ENCODE measurements at regions not wholly inside any gene's neighbourhood (a gene's known extent, or its start where the extent isn't known, plus 50 kb on each side); places are given as distances from the start of the nearest gene placed in this dataset.

DNA sequence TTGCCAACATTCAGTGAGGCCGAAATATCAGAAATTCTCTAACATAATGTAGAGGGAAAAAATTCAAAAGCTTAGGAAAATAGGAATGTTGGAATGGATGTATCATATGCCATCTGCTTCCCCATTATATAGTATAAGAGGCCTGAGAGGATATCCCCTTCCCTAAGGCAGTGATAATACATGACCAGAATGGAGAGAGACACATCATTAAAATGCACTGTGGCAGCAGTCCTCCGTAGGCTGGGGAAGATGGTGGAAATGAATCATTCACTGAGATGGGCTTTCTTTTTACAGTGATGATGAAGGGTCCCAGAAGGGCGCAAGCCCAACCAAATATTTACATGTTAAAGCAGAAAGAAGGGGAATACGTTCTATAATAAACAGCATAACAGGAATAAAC is 799.1 kb upstream of the SPRY2 start:
- H3K4me3 ChIP-seq = no peak overlapping the region
- TF ChIP-seq POLR2A (IDR thresholded peaks at IDR 0.05) = no peak
- no peak for TF ChIP-seq EP300 (IDR thresholded peaks at IDR 0.05)
- TF ChIP-seq POLR2AphosphoS5 (IDR thresholded peaks at IDR 0.05) = no peak
- no peak for TF ChIP-seq CTCF (IDR thresholded peaks at IDR 0.05)
- no peak overlapping the region for H3K27ac ChIP-seq
- H3K36me3 ChIP-seq = no peaks in the 10 kb centered on the region
- no peaks in the 10 kb centered on the region for H3K4me1 ChIP-seq
- WGBS, 2 donors (ENCODE audit: low coverage in 1 of 2) = 47 to 53% methylated on average over 4 of the region's 4 CpGs
- no peak for ATAC-seq
- no peaks in the 10 kb centered on the region for H3K9me3 ChIP-seq
- no peaks in the 10 kb centered on the region for H3K27me3 ChIP-seq

DNA sequence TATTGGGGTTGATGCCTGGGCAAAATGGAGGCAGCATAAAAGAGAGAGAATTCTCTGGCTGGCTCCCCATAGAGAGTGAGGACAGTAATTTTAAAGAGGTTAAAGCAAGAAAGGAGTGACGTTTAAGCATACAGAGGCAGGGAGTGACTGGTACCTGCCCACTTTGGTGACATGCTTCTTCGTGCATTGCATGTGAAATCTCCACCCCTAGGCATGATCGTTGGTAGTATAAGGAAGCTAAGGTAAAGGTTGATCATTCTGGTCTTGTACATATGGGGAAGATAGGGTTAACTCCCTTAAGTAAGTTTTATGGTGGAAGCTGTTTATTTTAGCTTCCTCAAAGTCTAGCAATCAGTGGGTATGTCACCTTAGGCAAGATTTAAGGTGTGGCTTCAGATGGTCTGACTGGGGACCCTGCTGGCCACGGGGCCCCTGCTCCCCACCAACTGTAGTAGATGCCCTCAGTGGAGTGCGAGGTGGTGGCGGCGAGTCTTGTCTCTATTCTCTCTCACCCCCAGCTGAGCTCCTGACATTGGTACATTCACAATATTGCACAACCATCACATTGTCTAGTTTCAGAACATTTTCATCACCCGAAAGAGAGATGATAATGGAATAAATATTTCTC is 797.5 kb upstream of the SPRY2 start:
- H3K36me3 ChIP-seq = no peaks in the 10 kb centered on the region
- TF ChIP-seq EP300 (IDR thresholded peaks at IDR 0.05) = no peak
- TF ChIP-seq POLR2A (IDR thresholded peaks at IDR 0.05) = no peak
- TF ChIP-seq CTCF (IDR thresholded peaks at IDR 0.05) = no peak
- no peak for TF ChIP-seq POLR2AphosphoS5 (IDR thresholded peaks at IDR 0.05)
- no peak for ATAC-seq
- no peaks in the 10 kb centered on the region for H3K27me3 ChIP-seq
- 77 to 88% methylated on average over 3 to 5 of the region's 8 CpGs for WGBS, 2 donors (ENCODE audit: low coverage in 1 of 2)
- H3K4me3 ChIP-seq = no peak overlapping the region
- H3K4me1 ChIP-seq = no peaks in the 10 kb centered on the region
- no peak overlapping the region for H3K27ac ChIP-seq
- no peaks in the 10 kb centered on the region for H3K9me3 ChIP-seq

DNA sequence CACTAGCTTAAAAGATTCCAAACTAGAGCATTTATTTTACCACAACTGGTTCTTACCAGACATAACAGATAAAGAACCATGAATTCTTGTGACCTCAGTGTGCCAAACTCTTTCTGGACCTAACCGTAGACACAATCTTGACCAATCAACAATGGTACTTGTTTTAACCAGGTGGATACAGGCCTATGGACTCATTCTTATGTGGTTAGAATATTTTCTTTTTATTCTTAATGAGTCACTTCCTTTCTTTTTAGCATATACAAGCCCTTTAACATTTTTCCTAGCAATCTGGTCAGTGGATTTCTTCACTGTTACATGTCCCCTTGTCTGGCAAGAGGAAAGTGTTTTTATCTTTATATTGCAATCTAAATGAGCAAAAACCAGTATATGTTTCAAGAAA is 792.1 kb upstream of the SPRY2 start:
- no peak for ATAC-seq
- WGBS, 2 donors (ENCODE audit: low coverage in 1 of 2) = 79 to 82% methylated on average over 1 of the region's 1 CpG
- H3K4me1 ChIP-seq = no peaks in the 10 kb centered on the region
- H3K4me3 ChIP-seq = no peak overlapping the region
- no peaks in the 10 kb centered on the region for H3K27me3 ChIP-seq
- no peaks in the 10 kb centered on the region for H3K9me3 ChIP-seq
- TF ChIP-seq EP300 (IDR thresholded peaks at IDR 0.05) (no peak), CTCF (IDR thresholded peaks at IDR 0.05) (no peak), POLR2AphosphoS5 (IDR thresholded peaks at IDR 0.05) (no peak), POLR2A (IDR thresholded peaks at IDR 0.05) (no peak)
- no peaks in the 10 kb centered on the region for H3K36me3 ChIP-seq
- H3K27ac ChIP-seq = no peak overlapping the region

GRCh38 chr13:81117416-81117815 is 776.5 kb upstream of the SPRY2 start:
- Histone ChIP-seq H3K9me3 (no peaks in the 10 kb centered on the region), H3K36me3 (no peaks in the 10 kb centered on the region), H3K4me1 (no peaks in the 10 kb centered on the region), H3K27me3 (no peaks in the 10 kb centered on the region), H3K4me3 (no peak overlapping the region), H3K27ac (no peak overlapping the region)
- ATAC-seq = no peak
- TF ChIP-seq POLR2AphosphoS5 (IDR thresholded peaks at IDR 0.05) (no peak), POLR2A (IDR thresholded peaks at IDR 0.05) (no peak), EP300 (IDR thresholded peaks at IDR 0.05) (no peak), CTCF (IDR thresholded peaks at IDR 0.05) (no peak)

DNA sequence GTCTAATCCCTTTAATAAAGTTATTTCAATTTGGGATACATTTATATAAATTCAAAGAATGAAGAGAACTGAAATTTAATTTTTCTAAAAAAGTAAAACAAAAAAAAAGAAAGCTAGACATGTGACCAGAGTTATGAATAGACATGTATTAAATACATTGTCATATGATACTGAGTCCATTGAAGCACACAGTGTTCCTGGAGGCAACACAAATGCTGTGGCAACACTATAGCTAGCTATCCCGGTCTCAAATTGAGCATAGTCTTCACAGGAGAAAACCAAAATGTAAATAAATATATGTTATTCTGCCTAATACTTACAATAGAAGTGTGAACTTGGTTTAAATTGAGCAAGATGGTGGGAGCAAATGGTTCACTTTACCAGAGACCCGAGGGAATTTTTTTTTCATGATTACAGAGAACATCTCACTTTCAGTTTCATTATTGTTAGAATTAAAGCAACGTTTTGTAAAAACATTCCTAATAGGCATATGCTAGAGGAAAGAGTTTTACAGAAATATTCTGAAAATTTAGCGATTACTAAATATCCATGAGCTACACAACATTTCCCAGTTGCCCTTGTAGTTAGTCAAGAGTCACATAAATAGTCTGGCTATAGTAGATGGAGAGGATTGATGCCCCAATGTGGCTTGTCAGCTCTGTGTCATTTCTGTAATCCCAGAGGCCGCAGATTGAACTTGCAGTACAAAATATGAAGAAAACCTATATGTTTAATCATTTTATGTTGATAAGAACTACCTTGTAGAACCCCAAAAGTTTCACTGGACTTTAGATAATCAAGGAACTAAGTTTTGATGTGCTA is 775.7 kb upstream of the SPRY2 start:
- 68 to 70% methylated on average over 5 of the region's 5 CpGs for WGBS, 2 donors (ENCODE audit: low coverage in 1 of 2)

More for the DNA sequence above, 775.7 kb upstream of the SPRY2 start:
- ATAC-seq = no peak
- H3K9me3 ChIP-seq = no peaks in the 10 kb centered on the region
- TF ChIP-seq POLR2AphosphoS5 (IDR thresholded peaks at IDR 0.05) (no peak), EP300 (IDR thresholded peaks at IDR 0.05) (no peak), POLR2A (IDR thresholded peaks at IDR 0.05) (no peak), CTCF (IDR thresholded peaks at IDR 0.05) (no peak)
- H3K36me3 ChIP-seq = no peaks in the 10 kb centered on the region
- no peak overlapping the region for H3K27ac ChIP-seq
- H3K27me3 ChIP-seq = no peaks in the 10 kb centered on the region
- H3K4me1 ChIP-seq = no peaks in the 10 kb centered on the region
- no peak overlapping the region for H3K4me3 ChIP-seq

Data from gastroesophageal sphincter (tissue), 4 donors.